NCI-H82 treated with DMSO at 0.1 percent for 48 hours (cell line): ENCODE measurements at regions not wholly inside any gene's neighbourhood (a gene's known extent, or its start where the extent isn't known, plus 50 kb on each side); places are given as distances from the start of the nearest gene placed in this dataset.

Experiments used
- DNase-seq: peaks from one replicate; lab custom pipeline; 2025; ENCODE audit not compliant: unreplicated experiment; lab: John Stamatoyannopoulos, UW

DNA sequence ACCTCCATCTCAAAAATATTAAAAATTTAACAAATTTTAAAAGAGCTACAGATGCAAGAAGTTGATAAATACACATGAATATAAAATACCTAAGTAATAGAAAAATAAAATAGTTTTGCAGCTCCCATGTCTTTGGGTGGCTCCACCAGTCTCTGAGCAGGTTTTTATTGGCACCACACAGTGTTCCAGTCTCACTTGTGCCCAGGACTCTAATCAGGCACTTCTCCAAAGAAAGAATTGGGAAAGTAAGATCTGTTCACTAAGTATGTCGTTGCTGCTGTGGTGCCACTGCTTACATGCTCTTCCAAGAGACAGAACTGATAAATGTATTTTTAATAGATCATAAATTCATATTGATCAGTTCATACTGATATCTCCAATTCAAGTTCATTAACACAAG is 92.5 kb upstream of the ABI3BP start:
- DNase-seq = no peak

DNA sequence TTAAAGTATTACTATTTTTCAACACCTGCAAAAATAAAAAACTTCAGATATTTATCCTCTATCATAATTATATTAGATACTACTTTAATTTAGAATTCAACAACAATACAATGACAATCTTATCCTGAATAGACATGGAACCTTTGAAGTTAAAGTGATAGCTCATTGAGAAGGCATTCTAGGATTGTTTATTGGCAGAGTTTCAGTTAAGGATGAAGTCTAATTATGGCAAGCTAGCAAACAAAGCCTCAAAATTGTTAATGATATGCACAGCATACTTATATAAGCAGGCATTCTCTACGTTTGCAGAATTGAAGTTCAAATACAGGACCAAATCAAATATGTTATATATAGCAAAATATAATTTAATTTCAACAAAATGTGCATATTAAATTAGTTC is 91.2 kb upstream of the ABI3BP start:
- no peak for DNase-seq

DNA sequence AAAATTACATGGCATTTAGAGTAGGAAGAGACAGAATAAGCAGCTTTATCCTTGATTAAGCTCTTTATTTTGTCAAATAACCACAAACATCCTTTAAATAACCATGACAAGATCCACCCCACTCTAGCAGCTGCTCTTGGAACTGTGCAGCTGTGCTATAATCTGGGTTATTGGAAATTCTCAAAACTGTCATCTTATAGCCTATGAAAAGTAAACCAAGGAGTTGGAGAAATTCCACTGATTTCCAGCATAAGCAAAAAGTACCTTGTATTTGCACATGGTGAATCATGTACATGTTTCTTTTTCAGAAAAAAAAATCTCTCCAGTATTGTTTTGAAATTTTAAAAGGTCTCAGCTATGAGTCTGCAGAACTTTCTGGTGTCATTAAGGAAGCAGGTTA is 88.8 kb upstream of the ABI3BP start:
- no peak for DNase-seq

DNA sequence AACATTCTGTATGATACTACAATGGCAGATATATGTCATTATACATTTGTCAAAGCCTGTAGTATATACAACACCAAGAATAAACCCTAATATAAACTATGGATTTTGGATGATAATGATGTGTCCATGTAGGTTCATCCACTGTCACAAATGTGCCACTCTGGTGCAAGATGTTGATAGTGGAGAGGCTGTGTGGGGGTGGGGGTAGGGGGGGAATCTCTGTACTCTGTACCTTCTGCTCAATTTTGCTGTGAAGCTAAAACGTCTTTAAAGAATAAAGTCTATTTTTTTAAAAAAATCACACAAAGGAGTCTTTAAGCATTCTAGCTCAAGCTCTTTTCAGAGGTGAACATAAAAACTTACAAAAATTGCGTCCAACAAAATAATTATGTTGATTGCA is 88.2 kb upstream of the ABI3BP start:
- DNase-seq = no peak

DNA sequence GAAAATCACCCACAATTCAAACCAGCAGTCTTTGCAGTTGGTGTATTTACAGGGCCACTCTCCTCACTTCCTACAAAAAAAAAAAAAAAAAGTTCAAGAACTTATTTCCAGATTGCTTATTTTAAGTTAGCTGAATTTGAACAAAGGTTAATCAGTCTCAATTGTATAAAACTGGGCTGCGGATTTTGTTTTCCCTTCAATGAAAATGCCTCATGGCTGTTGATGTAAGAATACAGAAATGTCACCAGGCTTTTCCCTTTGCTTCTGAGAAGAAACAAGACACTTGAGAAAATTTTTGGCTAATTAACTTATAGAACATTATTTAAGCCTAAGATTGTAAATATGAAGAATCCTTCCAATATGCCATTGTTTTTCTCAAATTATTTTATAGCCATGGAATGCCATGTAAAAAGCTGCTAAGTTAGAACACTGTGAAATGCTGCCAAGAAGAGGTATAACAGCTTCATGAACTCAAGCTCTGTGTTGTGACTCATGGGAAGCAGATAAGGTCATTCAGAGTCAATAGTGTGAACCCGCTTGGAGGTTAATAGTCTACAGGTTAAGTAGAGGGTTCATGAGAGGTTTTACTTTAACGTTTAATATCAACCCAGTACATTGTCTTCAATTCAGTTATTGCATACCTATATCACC is 84.3 kb upstream of the ABI3BP start:
- no peak for DNase-seq

DNA sequence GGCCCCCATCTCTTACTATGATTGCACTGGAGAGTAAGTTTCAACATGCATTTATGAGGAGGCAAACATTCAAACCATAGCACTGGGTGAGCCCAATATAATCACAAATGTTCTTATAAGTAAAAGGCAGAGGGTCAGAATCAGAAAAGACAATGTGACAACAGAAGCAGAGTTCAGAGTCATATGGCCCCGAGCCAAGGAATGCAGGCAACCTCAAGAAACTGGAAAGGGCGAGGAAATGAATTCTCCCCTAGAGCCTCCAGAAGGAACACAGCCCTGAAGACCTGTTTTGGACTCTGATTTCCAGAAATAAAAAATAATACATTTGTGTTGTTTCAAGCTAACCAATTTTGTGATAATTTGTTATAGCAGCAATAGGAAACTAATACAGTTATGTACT is 81.3 kb upstream of the ABI3BP start:
- no peak for DNase-seq

DNA sequence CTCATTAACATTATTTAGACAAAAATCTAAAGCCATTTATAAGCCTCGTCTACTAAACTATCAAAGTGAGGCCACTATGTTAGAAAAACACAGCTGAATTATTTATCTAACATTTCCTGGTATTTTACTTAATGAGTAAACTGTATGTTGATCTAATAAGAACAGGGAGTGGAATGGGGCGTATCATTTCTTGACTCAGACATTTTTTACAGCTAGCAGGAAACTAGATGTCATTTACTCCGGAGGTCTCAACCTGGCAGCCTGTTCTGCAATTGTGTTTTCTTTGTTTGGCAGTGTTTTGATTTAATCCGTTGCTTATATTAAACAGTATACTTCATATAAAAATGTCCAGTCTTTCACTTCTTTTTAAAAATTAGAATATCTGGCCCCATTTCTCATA is 79.1 kb upstream of the ABI3BP start:
- no peak for DNase-seq

DNA sequence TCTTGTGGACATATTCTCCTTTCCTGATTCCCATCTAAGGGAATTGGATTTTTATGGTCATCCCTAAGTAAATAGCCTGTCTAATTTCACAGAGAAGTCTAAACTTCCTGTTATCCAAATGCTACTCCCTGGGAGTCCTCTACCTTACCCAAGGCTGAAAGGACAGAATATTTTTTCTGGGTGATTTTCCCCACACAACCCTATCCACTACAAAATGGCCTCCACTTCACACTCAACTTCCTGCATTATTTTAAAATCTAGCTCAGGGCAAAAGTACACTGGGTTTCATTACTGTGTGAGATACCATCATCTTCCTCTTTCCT is 77.5 kb upstream of the ABI3BP start:
- no peak for DNase-seq

DNA sequence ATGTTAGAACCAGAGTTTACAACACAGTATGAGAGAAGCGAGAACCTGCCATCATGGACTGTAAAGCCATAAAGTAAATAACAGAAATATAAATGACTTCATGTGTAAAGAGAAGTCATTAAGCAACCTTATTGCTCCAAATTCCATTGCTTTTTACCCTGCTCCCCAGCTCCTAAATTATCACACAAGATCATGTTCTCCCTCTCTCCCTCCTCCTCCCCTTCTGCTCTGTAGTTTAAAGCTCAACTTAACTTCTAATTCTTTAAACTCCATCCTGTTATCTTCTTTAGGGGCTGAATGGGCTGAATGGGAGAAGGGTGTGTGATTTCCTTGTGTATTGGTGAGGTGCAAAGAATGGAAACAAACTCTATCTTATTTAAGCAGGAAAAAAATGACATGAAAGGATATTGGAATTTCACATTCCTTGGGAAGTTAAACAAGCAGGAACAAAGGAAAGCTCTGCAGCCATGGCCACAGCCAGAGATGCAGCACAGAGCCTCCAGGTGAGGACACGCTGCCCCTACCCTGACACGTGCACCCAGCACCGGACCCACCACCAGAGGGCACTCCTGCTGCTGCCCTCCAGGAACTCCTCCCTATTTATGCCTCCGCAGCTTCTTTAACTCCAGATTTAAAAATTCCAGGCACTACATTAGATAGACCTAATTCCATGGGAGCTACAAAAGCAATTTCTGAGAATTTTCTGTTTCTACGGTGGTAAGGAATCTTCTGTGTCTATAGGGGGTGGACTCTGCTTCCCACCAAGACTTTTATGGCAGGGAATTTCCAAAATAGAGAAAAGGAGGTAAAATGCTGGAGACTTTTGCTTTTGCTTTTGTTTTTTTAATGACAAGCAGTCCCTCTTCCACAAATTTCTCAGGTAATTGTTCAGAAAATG is 76.9 kb upstream of the ABI3BP start:
- DNase-seq = peak; percentile 82

DNA sequence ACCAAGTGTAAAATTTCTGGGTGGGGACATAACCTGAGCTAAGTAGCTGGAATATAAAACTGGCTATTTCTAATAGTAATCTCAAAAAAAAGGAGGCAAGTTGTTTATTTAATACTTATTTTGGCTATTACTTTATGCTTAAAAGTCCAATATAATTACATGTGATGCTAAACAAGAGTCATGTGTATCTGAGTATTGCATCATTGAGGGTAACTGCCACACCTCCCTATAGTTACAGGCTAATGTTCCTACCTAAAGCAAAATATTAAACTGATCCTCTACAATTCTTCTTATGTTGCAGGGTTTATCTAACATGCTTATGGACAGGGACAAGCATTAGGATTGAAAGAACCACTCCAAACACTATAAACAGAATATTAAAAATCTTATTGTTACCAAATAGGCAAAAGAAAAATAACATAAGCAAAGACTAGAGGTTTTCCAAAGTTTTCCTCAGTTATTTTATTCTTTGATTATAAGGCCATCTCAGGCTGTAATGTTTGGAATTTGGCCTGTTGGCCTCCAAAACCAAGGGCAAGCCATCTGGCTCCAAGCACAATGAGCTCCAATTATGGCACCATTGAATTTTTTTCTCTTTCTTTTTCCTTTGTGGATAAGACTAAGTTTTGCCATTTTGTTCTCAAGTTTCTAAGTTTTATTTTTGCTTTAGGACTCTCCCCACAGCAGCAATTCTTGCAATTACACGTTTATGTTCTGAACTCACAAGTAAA is 75.8 kb upstream of the ABI3BP start:
- no peak for DNase-seq

DNA sequence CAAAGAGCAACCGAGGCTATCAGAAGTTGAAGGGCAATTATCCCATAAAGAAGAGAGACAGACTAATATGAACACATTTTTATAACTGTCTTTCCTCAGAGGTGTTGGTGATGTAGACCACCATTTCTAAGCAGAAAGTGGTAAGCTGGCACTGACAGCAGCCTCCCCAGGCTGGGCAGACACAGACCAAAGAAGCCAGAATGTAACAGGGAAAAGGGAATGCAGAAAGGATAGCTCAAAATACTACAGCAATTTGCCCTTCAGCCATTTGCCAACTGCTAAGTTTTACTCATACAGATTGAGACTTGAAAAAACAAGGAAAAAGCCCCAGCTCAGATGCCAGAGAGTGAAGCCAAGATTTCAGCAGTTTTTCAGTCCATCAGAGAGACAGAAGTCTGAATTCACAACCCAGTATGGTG is 73.5 kb upstream of the ABI3BP start:
- DNase-seq = no peak

DNA sequence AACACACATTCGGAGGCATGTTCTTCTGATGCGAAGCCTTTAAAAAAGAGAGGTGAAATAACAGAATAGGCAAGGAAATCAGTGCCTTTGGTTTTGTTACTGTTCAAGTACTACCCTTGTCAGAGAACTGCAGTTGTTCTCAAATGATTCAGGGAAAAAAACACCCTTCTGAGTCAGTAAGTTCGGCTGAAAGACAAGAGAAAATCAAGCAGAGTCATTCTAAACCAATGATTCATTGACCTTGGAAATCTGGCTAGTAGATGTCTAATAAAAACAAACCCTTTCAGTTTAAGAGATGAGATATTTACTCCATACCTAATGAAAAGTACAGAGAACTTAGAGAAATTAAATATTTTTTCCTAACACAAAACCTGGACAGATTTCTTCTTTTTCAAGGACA is 72.7 kb upstream of the ABI3BP start:
- DNase-seq = no peak

DNA sequence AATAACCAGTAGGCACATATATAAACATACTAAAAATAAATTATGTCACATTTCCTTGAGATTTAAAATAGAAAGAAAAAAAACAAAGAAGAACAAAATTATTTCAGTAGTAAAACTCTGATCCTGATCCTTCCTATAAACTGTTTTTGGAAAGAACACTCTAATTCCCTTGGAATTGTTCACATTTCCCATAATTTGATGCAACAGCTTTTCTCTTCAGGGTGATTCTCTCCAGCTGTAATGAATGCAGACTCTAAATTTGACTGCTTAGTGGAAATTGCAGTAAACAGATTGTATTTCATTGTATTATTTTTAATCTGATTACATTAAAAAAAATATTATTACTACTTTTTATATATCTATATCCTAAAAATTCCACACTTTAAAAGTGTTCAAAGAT is 70.2 kb upstream of the ABI3BP start:
- no peak for DNase-seq

DNA sequence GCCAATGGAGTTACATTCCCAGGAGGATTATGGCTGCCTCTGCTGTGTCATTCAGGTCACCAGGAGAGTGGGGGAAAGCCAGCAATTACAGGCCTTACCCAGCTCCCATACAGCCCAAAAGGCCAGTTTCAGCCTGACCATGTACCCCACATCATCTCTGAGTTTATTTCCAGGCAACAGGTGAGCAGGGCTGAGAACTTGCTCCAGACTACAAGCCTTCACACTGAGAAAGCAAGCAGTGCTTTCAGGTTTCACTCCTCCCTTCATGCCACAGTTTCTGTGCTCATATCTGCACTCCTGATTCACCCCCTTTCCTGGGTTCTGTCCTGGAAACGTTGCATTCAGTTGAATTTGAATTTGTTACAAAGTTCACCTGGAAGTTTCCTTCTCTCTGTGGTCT is 68.1 kb upstream of the ABI3BP start:
- DNase-seq = no peak

DNA sequence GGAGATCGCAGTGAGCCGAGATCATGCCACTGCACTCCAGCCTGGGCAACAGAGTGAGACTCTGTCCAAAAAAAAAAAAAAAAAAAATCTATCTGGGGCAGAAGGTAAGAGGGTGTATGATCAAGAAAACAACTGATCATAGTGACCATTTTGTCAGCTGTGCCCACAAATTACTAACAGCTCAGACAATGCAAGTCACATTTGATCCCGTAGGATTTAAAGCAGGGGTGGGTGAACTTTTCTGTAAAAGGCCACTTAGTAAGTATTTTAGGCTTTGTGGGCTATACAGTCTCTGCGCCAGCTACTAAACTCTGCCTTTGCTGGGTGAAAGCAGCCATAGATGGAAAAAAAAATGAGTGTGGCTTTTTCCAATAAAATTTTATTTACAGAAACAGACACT is 57.6 kb upstream of the ABI3BP start:
- DNase-seq = no peak

DNA sequence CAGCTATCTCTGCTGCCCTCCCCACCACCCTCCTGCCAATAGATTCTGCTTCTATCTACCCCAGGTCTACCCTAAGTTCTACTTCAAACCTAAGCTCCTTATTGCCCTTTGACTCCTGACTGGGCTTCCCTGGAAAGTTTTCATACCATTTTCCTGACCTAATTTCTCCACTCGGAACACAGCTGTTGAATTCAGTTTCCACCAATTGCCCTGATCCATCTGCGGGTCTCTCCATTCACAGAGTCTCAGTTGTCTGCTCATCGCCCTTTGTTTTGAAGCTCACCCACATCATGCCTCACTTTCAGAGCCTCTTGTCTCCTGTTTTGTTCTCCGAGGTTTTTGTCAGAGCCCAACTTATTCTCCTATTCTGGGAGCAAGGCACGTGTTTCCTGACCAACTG is 56.8 kb upstream of the ABI3BP start:
- no peak for DNase-seq

DNA sequence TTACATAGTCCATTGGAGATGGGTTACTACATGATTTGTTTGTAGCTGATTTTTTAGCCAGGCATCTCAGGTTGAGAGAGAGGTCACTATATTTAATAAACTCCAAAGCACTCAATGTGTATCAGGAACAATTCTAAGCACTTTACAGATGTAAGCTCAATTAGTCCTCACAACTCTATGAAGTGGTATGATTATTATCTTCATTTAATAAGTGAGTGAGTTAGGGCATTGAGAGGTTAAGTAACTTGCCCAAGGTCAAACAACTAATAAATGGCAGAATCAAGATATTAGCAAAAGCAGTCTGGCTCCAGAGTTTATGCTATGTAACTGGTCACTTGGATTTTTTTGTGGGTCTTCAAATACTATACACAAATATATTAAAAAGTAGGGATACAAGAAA is 56.3 kb upstream of the ABI3BP start:
- DNase-seq = no peak

DNA sequence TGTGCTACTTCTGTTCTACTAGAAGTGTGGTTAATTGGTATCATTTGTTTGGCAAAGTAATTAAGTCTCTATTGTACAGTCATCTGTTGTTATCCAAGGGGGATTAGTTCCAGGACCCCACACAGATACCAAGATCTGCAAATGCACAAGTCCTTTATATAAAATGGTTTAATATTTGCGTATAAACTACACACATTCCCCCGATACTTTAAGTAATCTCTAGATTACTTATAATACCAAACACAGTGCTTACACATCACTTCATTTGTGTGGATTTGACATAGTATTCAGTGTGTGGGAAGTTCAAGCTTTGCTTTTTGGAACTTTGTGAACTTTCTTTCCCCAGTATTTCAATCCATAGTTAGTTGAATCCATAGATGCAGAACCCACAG is 50.5 kb upstream of the ABI3BP start:
- DNase-seq = no peak

DNA sequence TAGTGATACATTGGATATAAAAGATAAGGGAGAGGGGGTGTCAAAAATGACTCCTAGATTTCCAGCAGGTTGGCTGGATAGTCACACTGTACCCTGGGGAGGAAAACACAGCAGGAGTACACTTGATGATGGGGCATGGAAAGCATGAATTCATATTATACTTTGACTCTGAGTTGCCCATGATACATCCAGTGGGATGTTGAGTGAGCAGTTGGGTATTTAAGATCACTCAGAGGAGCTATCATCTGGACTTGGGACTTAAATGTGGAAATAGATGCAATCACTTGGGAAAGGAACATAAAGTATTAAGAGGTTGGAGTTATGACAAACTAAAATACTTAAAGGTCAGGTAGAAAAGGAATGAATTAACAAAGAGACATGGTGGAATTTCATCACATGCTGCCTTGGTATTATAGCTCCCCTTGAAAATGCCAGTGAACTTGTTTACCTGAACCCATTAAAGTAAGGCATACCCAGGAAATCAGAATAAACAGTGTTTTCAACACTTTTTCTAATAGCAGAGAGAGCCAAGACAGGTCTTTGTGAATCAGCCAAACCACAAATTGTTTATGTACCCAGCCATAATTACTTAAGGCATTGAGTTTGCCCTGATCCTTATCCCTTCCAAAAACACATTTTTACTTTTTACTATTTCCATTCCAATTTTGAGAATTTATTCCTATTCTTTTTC is 49.9 kb upstream of the ABI3BP start:
- no peak for DNase-seq
